Brain microvascular endothelial cell (primary cell): ENCODE measurements at regions not wholly inside any gene's neighbourhood (a gene's known extent, or its start where the extent isn't known, plus 50 kb on each side); places are given as distances from the start of the nearest gene placed in this dataset.

ENCODE experiments used
- DNase-seq: peaks from one replicate; pipeline ENCODE4 v3.0.0-alpha.2; 2020
- H3K27ac ChIP-seq: fragments of 250-450 bp; sonication (Bioruptor Pico); 2 replicates; pipeline ENCODE4 v1.5.1; 2020; ENCODE audit warnings: mild to moderate bottlenecking, moderate library complexity
- H3K27me3 ChIP-seq: fragments of 250-450 bp; sonication (Bioruptor Pico); replicated peaks from 2 replicates; pipeline ENCODE4 v1.5.1; 2020; ENCODE audit warnings: mild to moderate bottlenecking
- H3K36me3 ChIP-seq: fragments of 250-450 bp; sonication (Bioruptor Pico); replicated peaks from 2 replicates; pipeline ENCODE4 v1.5.1; 2020; ENCODE audit warnings: mild to moderate bottlenecking
- H3K4me3 ChIP-seq: 2 replicates; pipeline ENCODE4 v1.5.1; 2011; ENCODE audit warnings: low read depth, mild to moderate bottlenecking, control low read depth, low read length, moderate library complexity
- in situ Hi-C: cut with HindIII; loops from 2 replicates; pipeline ENCODE4 v1.10.0; 2017; ENCODE audit warnings: low sequenced_read_pairs, low pct_ligation_motif_present
- TF ChIP-seq, protein P1 (sequence below): IDR thresholded peaks from 2 replicates; pipeline ENCODE4 v1.5.1; 2011; ENCODE audit warnings: low read depth, mild to moderate bottlenecking, moderate library complexity, low read length, control low read depth, inconsistent platforms; ENCODE audit errors: missing control alignments

DNA sequence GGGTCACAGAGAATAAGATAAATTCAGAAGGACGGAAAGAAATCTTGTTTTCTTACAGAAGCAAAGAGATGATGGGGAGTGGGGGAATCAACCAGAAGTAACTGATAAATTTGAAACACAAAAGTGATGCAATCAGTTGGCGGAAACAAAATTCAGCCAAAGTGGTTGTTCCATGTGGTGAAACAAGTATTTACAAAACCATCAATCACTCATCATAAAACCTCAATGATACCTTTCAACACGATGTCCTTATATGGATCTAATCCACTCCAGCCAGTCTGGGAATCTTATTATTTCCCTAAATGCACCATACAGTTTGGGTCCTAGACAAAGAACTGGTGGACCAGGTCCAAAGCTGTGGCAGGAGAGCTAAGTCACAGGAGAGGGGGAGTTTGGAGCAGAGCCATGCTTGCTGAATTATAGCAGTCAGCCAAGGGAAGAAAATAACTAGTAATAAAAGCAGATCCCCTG is 303.8 kb upstream of the LRRC7 start:
- H3K36me3 ChIP-seq, result no peaks in the 10 kb centered on the region
- TF ChIP-seq, protein P1, sequence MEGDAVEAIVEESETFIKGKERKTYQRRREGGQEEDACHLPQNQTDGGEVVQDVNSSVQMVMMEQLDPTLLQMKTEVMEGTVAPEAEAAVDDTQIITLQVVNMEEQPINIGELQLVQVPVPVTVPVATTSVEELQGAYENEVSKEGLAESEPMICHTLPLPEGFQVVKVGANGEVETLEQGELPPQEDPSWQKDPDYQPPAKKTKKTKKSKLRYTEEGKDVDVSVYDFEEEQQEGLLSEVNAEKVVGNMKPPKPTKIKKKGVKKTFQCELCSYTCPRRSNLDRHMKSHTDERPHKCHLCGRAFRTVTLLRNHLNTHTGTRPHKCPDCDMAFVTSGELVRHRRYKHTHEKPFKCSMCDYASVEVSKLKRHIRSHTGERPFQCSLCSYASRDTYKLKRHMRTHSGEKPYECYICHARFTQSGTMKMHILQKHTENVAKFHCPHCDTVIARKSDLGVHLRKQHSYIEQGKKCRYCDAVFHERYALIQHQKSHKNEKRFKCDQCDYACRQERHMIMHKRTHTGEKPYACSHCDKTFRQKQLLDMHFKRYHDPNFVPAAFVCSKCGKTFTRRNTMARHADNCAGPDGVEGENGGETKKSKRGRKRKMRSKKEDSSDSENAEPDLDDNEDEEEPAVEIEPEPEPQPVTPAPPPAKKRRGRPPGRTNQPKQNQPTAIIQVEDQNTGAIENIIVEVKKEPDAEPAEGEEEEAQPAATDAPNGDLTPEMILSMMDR, result no peak
- H3K27me3 ChIP-seq, result no peaks in the 10 kb centered on the region
- H3K27ac ChIP-seq, result no peak overlapping the region
- H3K4me3 ChIP-seq, result no peak overlapping the region
- in situ Hi-C loops, result no loop called here
- no peak for DNase-seq

GRCh38 chr1:69269491-69269890 is 298.2 kb upstream of the LRRC7 start:
- no peaks in the 10 kb centered on the region for H3K36me3 ChIP-seq
- H3K27ac ChIP-seq, result no peak overlapping the region
- DNase-seq, result no peak
- H3K4me3 ChIP-seq, result no peak overlapping the region
- TF ChIP-seq, protein P1, result no peak
- H3K27me3 ChIP-seq, result no peaks in the 10 kb centered on the region
- in situ Hi-C loops, result no loop called here

DNA sequence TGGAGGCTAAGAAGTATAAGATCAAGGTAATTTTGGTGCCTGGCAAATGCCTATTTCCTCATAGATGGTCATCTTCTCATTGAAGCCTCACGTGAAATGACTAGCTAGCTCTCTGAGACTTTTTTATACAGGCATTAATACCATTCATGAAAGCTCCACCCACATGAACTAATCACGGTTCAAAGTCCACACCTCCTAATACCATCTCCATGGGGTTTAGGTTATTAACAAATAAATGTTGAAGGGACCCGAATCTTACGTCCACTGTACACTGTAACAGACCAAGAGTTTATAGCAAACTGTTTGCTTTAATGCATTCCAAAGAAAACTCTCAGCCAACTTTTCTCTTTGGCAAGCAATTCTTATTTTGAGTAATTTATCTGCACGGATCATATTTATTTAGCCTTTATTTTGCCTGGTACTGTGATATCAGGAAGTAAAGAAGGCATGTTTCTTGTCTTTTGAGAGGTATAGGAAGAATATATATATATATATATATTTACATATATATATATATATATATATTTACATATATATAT is 296.1 kb upstream of the LRRC7 start:
- Histone ChIP-seq H3K27me3 (no peaks in the 10 kb centered on the region), H3K27ac (no peak overlapping the region), H3K36me3 (no peaks in the 10 kb centered on the region), H3K4me3 (no peak overlapping the region)
- in situ Hi-C loops, result no loop called here
- TF ChIP-seq, protein P1, result no peak
- DNase-seq, result no peak

- in situ Hi-C loops, result no loop called here
- no peak for DNase-seq
- Histone ChIP-seq H3K27me3 (no peaks in the 10 kb centered on the region), H3K27ac (no peak overlapping the region), H3K36me3 (no peaks in the 10 kb centered on the region), H3K4me3 (no peak overlapping the region)
- TF ChIP-seq, protein P1, result no peak
Observed at GRCh38 chr1:69272684-69273083, 295.0 kb upstream of the LRRC7 start.

GRCh38 chr1:69278923-69279322 is 288.8 kb upstream of the LRRC7 start:
- H3K36me3 ChIP-seq, result no peaks in the 10 kb centered on the region
- TF ChIP-seq, protein P1, result no peak
- in situ Hi-C loops, result no loop called here
- no peak overlapping the region for H3K4me3 ChIP-seq
- no peaks in the 10 kb centered on the region for H3K27me3 ChIP-seq
- DNase-seq, result no peak
- no peak overlapping the region for H3K27ac ChIP-seq

- TF ChIP-seq, protein P1, result no peak
- H3K27ac ChIP-seq, result no peak overlapping the region
- DNase-seq, result no peak
- H3K4me3 ChIP-seq, result no peak overlapping the region
- no peaks in the 10 kb centered on the region for H3K36me3 ChIP-seq
- H3K27me3 ChIP-seq, result no peaks in the 10 kb centered on the region
- in situ Hi-C loops, result no loop called here
Observed at GRCh38 chr1:69283516-69283915, 284.2 kb upstream of the LRRC7 start.
